HK-2 (cell line): ENCODE measurements at regions not wholly inside any gene's neighbourhood (a gene's known extent, or its start where the extent isn't known, plus 50 kb on each side); places are given as distances from the start of the nearest gene placed in this dataset.
"Not testable (repeated sequence)": the region's sequence is repeated elsewhere in the genome, so short reads cannot be mapped to it uniquely, and the experiment has no call there.

ENCODE experiments used
- DNase-seq: peaks from one replicate; pipeline ENCODE4 v3.0.0-alpha.2; 2018; ENCODE audit not compliant: unreplicated experiment

- no peak for DNase-seq
Observed at GRCh38 chr20:12201289-12201991, 283.7 kb downstream of the BTBD3 start.

GRCh38 chr20:12203399-12203798, 285.7 kb downstream of the BTBD3 start:
- no peak for DNase-seq

- DNase-seq = no peak
Observed at GRCh38 chr20:12203981-12204380, 286.3 kb downstream of the BTBD3 start.

DNA sequence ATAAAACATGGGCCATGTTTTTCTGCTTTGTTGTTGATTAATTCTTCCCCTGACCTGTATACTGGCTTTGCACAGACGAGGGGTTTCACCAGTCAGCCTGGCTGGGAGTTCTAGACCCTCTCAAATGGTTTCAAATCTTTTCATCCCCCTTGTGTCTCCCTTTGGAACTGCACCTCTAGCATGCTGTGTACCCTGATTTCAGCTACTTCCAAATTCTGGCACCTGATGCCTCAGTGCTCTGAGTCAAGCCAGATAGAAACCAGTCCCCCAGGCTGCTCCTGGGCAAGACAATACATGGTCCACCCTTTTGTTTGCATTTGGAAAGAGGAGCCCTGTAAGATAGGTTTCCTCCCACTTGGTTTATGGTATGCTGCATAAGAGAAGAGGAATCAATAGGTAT, 290.2 kb downstream of the BTBD3 start:
- DNase-seq = peak; percentile 27

- no peak for DNase-seq
Observed at GRCh38 chr20:12210591-12210990, 292.9 kb downstream of the BTBD3 start.

- DNase-seq = no peak
Observed at GRCh38 chr20:12211361-12211760, 293.7 kb downstream of the BTBD3 start.

DNA sequence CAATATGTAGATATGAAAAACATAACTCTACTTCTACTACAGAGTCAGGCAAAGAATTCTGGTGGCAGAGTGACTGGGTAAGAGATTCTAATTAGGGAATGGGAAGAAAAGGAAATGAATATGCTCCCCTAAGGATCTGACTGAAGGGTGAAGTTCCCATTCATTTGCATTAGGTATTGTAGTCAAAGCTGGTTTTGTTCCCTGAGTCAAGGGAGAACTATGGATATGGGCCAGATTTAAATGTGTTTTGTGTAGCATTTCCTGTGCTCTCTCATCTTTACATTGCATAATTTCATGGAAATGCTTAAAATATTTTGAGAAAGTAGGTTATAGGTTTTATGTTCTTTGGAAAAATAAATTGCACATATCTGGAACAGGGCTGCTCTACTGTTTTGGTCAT, 299.7 kb downstream of the BTBD3 start:
- DNase-seq = no peak

- DNase-seq = no peak
Observed at GRCh38 chr20:12219798-12220197, 302.1 kb downstream of the BTBD3 start.

- no peak for DNase-seq
Observed at GRCh38 chr20:12223057-12223456, 305.4 kb downstream of the BTBD3 start.

GRCh38 chr20:12225898-12226297, 308.2 kb downstream of the BTBD3 start:
- no peak for DNase-seq

DNA sequence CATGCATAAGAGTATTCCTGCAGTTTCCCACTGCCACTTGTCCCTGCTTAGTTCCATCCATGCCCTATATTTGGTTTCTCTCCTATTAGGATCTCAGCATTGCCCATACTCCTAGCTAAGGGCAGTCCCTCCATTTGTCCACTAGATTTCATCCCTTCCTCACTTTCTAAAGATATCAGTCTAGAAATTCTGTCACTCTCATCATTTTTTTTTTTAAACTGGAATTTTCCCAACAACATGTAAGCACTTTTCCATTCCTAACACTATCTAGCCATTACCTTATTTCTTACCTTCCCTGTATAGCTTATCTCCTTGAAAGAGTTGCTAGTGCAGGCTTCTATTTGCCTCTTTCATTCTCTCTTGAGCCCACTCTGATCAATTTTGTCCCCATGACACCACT, 312.2 kb downstream of the BTBD3 start:
- DNase-seq = no peak

DNA sequence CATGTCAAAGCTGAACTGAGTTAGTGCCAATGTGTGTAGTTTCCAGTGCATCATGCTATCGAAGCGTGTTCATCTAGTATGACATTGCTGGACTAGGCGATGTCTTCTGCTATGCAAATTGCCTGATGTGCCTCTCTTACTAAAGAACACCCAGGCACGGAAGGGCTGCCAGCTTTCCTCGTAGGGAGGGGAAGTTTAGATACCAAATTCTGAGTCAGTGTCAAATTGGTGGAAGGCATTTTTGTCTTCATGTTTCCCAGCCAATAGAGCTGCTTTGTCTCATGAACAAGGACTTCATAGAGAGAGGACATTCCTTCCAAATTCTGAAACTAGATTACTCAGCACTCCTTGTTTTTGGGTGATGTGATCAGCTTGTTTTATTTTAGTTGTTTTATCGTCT, 320.1 kb downstream of the BTBD3 start:
- DNase-seq = no peak

- DNase-seq = no peak
Observed at GRCh38 chr20:12241065-12241464, 323.4 kb downstream of the BTBD3 start.

GRCh38 chr20:12243327-12243726, 325.6 kb downstream of the BTBD3 start:
- DNase-seq = no peak

GRCh38 chr20:12248481-12248880, 330.8 kb downstream of the BTBD3 start:
- no peak for DNase-seq

DNA sequence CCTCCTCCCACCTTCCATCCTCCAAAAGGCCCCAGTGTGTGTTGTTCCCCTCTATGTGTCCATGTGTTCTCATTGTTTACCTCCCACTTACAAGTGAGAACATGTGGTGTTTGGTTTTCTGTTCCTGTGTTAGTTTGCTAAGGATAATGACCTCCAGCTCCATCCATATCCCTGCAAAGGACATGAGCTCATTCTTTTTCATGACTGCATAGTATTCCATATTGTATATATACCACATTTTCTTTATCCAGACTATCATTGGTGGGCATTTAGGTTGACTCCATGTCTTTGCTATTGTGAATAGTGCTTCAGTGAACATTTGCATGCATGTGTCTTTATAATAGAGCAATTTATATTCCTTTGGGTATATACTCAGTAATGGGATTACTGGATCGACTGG, 333.0 kb downstream of the BTBD3 start:
- DNase-seq = not testable (repeated sequence)

DNA sequence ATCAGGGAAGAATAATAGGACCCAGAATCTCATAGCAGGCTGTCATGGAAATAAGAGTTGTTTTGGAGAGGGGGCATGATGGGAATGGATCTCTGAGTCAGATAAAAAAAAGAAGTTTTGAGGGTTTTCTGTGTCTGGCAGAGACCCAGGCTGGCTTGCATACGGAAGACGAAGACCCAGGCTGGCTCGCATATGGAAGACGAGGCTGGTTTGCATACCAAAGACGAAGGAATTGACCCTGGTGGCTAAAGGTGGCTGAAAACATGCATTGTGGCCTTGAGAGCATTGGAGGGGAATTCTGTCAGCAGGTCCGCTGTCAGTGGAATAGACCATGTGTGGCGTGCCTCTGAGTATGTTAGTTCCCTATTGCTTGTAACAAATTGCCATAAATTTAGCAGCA, 335.1 kb downstream of the BTBD3 start:
- no peak for DNase-seq

- DNase-seq = no peak
Observed at GRCh38 chr20:12255461-12255970, 337.8 kb downstream of the BTBD3 start.

DNA sequence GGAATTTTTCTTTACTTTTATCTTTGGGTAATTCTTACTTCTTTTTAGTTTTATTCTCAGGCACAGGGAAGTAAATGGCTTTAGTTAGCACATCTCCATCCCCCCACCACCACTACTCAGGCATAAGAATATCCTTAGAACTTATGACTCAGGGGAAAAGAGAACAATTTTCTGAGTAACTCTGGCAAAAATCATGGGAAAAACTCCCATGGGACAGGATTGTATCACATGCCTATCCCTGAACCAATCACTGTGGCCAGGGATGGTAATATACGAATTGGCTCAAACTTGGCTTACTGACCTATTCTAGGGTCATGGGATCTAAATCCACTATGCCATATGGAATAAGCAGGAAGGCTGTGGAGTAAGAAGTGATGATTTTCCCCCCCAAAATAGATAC, 339.1 kb downstream of the BTBD3 start:
- no peak for DNase-seq

DNA sequence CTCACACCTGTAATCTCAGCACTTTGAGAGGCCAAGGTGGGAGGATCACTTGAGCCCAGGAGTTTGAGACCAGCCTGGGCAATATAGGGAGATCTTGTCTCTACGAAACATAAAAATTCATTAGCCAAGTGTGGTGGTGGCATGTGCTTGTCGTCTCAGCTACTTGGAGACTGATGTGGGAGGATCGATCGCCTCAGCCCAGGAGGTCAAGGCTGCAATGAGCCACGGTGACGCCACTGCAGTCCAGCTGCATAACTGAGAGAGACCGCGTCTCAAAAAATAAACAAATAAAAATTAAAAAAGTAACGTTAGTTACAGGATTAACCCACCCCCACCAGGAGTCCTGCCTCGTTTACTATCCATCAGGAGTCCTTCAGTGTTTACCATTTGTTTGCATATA, 345.1 kb downstream of the BTBD3 start:
- DNase-seq = no peak

- no peak for DNase-seq
Observed at GRCh38 chr20:12264711-12265110, 347.0 kb downstream of the BTBD3 start.

- no peak for DNase-seq
Observed at GRCh38 chr20:12265662-12266061, 348.0 kb downstream of the BTBD3 start.

- no peak for DNase-seq
Observed at GRCh38 chr20:12269579-12269978, 351.9 kb downstream of the BTBD3 start.

GRCh38 chr20:12270863-12271262, 353.2 kb downstream of the BTBD3 start:
- no peak for DNase-seq
